ENCODE measurements at regions not wholly inside any gene's neighbourhood (a gene's known extent, or its start where the extent isn't known, plus 50 kb on each side); places are given as distances from the start of the nearest gene placed in this dataset.
A peak's percentile ranks its signal among the peaks of the same experiment; 100 is the strongest.

- no peak for TF ChIP-seq JUND (IDR thresholded peaks at IDR 0.05; ENCODE audit: low read depth)
- DNase-seq (ENCODE audit: low read depth in 1 of 2, low spot score in 1 of 2), result no peak
- in situ Hi-C loops (cut with HindIII; ENCODE audit: low pct_unique_long_range_greater_than_20kb, low sequenced_read_pairs), result no loop called here
Observed at GRCh38 chr18:72940986-72941385, 73.2 kb upstream of the NETO1 start.

- no peak for TF ChIP-seq JUND (IDR thresholded peaks at IDR 0.05; ENCODE audit: low read depth)
- DNase-seq (ENCODE audit: low read depth in 1 of 2, low spot score in 1 of 2), result no peak
- in situ Hi-C loops (cut with HindIII; ENCODE audit: low pct_unique_long_range_greater_than_20kb, low sequenced_read_pairs), result no loop called here
Observed at GRCh38 chr18:72940509-72940908, 72.7 kb upstream of the NETO1 start.

GRCh38 chr18:72935744-72936143 is 68.0 kb upstream of the NETO1 start:
- in situ Hi-C loops (cut with HindIII; ENCODE audit: low pct_unique_long_range_greater_than_20kb, low sequenced_read_pairs), result no loop called here
- DNase-seq (ENCODE audit: low read depth in 1 of 2, low spot score in 1 of 2), result peak in 1 of 2 experiments; percentile 49
- no peak for TF ChIP-seq JUND (IDR thresholded peaks at IDR 0.05; ENCODE audit: low read depth)

GRCh38 chr18:72922895-72923294 is 55.1 kb upstream of the NETO1 start:
- TF ChIP-seq JUND (IDR thresholded peaks at IDR 0.05; ENCODE audit: low read depth), result no peak
- in situ Hi-C loops (cut with HindIII; ENCODE audit: low pct_unique_long_range_greater_than_20kb, low sequenced_read_pairs), result no loop called here
- no peak for DNase-seq (ENCODE audit: low read depth in 1 of 2, low spot score in 1 of 2)

Data from T47D (cell line).